ENCODE measurements at regions not wholly inside any gene's neighbourhood (a gene's known extent, or its start where the extent isn't known, plus 50 kb on each side); places are given as distances from the start of the nearest gene placed in this dataset.

DNA sequence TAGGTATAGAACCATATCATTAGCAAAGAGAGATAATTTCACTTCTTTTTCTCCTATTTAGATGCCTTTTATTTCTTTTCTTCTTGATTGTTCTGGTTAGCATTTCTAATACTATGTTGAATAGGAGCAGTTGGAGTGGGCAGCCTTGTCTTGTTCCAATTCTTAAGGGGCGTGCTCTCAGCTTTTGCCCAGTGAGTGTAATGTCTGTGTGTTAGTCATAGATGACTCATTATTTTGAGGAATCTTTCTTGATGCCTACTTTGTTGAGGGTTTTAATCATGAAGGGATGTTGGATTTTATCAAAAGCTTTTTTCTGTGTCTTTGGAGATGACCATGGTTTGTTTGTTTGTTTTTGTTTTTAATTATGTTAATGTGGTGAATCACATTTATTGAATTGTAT, 1453.1 kb upstream of the SLC39A10 start (continued):
- TF ChIP-seq, protein P1, sequence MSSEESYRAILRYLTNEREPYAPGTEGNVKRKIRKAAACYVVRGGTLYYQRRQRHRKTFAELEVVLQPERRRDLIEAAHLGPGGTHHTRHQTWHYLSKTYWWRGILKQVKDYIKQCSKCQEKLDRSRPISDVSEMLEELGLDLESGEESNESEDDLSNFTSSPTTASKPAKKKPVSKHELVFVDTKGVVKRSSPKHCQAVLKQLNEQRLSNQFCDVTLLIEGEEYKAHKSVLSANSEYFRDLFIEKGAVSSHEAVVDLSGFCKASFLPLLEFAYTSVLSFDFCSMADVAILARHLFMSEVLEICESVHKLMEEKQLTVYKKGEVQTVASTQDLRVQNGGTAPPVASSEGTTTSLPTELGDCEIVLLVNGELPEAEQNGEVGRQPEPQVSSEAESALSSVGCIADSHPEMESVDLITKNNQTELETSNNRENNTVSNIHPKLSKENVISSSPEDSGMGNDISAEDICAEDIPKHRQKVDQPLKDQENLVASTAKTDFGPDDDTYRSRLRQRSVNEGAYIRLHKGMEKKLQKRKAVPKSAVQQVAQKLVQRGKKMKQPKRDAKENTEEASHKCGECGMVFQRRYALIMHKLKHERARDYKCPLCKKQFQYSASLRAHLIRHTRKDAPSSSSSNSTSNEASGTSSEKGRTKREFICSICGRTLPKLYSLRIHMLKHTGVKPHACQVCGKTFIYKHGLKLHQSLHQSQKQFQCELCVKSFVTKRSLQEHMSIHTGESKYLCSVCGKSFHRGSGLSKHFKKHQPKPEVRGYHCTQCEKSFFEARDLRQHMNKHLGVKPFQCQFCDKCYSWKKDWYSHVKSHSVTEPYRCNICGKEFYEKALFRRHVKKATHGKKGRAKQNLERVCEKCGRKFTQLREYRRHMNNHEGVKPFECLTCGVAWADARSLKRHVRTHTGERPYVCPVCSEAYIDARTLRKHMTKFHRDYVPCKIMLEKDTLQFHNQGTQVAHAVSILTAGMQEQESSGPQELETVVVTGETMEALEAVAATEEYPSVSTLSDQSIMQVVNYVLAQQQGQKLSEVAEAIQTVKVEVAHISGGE (CRISPR knock-in tag; IDR thresholded peaks at IDR 0.05) = no peak
- TF ChIP-seq CEBPB (IDR thresholded peaks at IDR 0.05; ENCODE audit: borderline replicate concordance in 1 of 2, low read depth in 2 of 2, low read length in 2 of 2) (no peak), ZZZ3 (IDR thresholded peaks at IDR 0.05; ENCODE audit: control insufficient read depth, insufficient read length, low read depth) (no peak), FOXM1 (IDR thresholded peaks at IDR 0.05; ENCODE audit: low read depth, low read length) (no peak), SUZ12 (IDR thresholded peaks at IDR 0.05; ENCODE audit: unreplicated experiment) (no peak), NFYB (IDR thresholded peaks at IDR 0.05; ENCODE audit: insufficient read depth, low read depth, low read length) (no peak), NR2C2 (IDR thresholded peaks at IDR 0.05; ENCODE audit: borderline replicate concordance, control insufficient read depth, insufficient read length, low read depth) (no peak), CHD1 (IDR thresholded peaks at IDR 0.05; ENCODE audit: low read depth, low read length) (no peak)
- TF ChIP-seq, protein P2, sequence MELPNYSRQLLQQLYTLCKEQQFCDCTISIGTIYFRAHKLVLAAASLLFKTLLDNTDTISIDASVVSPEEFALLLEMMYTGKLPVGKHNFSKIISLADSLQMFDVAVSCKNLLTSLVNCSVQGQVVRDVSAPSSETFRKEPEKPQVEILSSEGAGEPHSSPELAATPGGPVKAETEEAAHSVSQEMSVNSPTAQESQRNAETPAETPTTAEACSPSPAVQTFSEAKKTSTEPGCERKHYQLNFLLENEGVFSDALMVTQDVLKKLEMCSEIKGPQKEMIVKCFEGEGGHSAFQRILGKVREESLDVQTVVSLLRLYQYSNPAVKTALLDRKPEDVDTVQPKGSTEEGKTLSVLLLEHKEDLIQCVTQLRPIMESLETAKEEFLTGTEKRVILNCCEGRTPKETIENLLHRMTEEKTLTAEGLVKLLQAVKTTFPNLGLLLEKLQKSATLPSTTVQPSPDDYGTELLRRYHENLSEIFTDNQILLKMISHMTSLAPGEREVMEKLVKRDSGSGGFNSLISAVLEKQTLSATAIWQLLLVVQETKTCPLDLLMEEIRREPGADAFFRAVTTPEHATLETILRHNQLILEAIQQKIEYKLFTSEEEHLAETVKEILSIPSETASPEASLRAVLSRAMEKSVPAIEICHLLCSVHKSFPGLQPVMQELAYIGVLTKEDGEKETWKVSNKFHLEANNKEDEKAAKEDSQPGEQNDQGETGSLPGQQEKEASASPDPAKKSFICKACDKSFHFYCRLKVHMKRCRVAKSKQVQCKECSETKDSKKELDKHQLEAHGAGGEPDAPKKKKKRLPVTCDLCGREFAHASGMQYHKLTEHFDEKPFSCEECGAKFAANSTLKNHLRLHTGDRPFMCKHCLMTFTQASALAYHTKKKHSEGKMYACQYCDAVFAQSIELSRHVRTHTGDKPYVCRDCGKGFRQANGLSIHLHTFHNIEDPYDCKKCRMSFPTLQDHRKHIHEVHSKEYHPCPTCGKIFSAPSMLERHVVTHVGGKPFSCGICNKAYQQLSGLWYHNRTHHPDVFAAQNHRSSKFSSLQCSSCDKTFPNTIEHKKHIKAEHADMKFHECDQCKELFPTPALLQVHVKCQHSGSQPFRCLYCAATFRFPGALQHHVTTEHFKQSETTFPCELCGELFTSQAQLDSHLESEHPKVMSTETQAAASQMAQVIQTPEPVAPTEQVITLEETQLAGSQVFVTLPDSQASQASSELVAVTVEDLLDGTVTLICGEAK (IDR thresholded peaks at IDR 0.05; ENCODE audit: borderline replicate concordance) = no peak
- TF ChIP-seq, protein P3, sequence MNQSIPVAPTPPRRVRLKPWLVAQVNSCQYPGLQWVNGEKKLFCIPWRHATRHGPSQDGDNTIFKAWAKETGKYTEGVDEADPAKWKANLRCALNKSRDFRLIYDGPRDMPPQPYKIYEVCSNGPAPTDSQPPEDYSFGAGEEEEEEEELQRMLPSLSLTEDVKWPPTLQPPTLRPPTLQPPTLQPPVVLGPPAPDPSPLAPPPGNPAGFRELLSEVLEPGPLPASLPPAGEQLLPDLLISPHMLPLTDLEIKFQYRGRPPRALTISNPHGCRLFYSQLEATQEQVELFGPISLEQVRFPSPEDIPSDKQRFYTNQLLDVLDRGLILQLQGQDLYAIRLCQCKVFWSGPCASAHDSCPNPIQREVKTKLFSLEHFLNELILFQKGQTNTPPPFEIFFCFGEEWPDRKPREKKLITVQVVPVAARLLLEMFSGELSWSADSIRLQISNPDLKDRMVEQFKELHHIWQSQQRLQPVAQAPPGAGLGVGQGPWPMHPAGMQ (IDR thresholded peaks at IDR 0.05; ENCODE audit: borderline replicate concordance) = no peak
- TF ChIP-seq, protein P4, sequence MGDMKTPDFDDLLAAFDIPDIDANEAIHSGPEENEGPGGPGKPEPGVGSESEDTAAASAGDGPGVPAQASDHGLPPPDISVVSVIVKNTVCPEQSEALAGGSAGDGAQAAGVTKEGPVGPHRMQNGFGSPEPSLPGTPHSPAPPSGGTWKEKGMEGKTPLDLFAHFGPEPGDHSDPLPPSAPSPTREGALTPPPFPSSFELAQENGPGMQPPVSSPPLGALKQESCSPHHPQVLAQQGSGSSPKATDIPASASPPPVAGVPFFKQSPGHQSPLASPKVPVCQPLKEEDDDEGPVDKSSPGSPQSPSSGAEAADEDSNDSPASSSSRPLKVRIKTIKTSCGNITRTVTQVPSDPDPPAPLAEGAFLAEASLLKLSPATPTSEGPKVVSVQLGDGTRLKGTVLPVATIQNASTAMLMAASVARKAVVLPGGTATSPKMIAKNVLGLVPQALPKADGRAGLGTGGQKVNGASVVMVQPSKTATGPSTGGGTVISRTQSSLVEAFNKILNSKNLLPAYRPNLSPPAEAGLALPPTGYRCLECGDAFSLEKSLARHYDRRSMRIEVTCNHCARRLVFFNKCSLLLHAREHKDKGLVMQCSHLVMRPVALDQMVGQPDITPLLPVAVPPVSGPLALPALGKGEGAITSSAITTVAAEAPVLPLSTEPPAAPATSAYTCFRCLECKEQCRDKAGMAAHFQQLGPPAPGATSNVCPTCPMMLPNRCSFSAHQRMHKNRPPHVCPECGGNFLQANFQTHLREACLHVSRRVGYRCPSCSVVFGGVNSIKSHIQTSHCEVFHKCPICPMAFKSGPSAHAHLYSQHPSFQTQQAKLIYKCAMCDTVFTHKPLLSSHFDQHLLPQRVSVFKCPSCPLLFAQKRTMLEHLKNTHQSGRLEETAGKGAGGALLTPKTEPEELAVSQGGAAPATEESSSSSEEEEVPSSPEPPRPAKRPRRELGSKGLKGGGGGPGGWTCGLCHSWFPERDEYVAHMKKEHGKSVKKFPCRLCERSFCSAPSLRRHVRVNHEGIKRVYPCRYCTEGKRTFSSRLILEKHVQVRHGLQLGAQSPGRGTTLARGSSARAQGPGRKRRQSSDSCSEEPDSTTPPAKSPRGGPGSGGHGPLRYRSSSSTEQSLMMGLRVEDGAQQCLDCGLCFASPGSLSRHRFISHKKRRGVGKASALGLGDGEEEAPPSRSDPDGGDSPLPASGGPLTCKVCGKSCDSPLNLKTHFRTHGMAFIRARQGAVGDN (IDR thresholded peaks at IDR 0.05) = no peak
- TF ChIP-seq, protein P5, sequence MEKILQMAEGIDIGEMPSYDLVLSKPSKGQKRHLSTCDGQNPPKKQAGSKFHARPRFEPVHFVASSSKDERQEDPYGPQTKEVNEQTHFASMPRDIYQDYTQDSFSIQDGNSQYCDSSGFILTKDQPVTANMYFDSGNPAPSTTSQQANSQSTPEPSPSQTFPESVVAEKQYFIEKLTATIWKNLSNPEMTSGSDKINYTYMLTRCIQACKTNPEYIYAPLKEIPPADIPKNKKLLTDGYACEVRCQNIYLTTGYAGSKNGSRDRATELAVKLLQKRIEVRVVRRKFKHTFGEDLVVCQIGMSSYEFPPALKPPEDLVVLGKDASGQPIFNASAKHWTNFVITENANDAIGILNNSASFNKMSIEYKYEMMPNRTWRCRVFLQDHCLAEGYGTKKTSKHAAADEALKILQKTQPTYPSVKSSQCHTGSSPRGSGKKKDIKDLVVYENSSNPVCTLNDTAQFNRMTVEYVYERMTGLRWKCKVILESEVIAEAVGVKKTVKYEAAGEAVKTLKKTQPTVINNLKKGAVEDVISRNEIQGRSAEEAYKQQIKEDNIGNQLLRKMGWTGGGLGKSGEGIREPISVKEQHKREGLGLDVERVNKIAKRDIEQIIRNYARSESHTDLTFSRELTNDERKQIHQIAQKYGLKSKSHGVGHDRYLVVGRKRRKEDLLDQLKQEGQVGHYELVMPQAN (conservative IDR thresholded peaks at IDR 0.05) = no peak

Measured in GM12878 (cell line).